CD14-positive monocyte (primary cell): ENCODE measurements at regions not wholly inside any gene's neighbourhood (a gene's known extent, or its start where the extent isn't known, plus 50 kb on each side); places are given as distances from the start of the nearest gene placed in this dataset.
"Not testable (repeated sequence)": the region's sequence is repeated elsewhere in the genome, so short reads cannot be mapped to it uniquely, and the experiment has no call there.

Experiments
- DNase-seq, 3 donors: peaks; one replicate each; pipeline ENCODE4 v3.0.0-alpha.2; 2011 to 2022
- H2AFZ ChIP-seq: 2 replicates; pipeline ENCODE4 v1.6.0; 2012; ENCODE audit warnings: mild to moderate bottlenecking, low read depth, low read length, inconsistent platforms; ENCODE audit not compliant: insufficient read depth, poor library complexity, severe bottlenecking
- H3K27ac ChIP-seq, 2 donors: 1 replicate in 1 of 2; 2 replicates in 1 of 2; pipeline ENCODE4 v1.5.1; 2012 to 2013; ENCODE audit warnings: low read length in 2 of 2, control low read depth in 1 of 2, inconsistent platforms in 1 of 2, low read depth in 1 of 2, mild to moderate bottlenecking in 1 of 2
- H3K27me3 ChIP-seq, 2 donors: one replicate each; pipeline versions ENCODE4 v1.6.0 to v1.6.1; 2011 to 2013; ENCODE audit warnings: low read length in 2 of 2; ENCODE audit not compliant: control insufficient read depth in 2 of 2, insufficient read depth in 2 of 2
- H3K36me3 ChIP-seq, 2 donors: replicated peaks in 1 of 2; 1 replicate in 1 of 2; 2 replicates in 1 of 2; pipeline versions ENCODE4 v1.5.1 to v1.6.1; 2012 to 2013; ENCODE audit warnings: low read length in 2 of 2, control low read depth in 1 of 2, inconsistent platforms in 1 of 2, mild to moderate bottlenecking in 1 of 2; ENCODE audit not compliant: insufficient read depth in 2 of 2, control insufficient read depth in 1 of 2
- H3K4me1 ChIP-seq, 2 donors: 1 replicate in 1 of 2; 2 replicates in 1 of 2; pipeline versions ENCODE4 v1.5.1 to v1.6.1; 2012 to 2013; ENCODE audit warnings: low read length in 2 of 2, control low read depth in 1 of 2, inconsistent platforms in 1 of 2, mild to moderate bottlenecking in 1 of 2, moderate library complexity in 1 of 2; ENCODE audit not compliant: insufficient read depth in 2 of 2, control insufficient read depth in 1 of 2
- H3K4me2 ChIP-seq: replicated peaks from 2 replicates; pipeline ENCODE3; 2012; ENCODE audit warnings: low read length, moderate library complexity, mild to moderate bottlenecking; ENCODE audit not compliant: poor library complexity, severe bottlenecking; ENCODE audit errors: extremely low read depth
- H3K4me3 ChIP-seq, 3 experiments: fragments of 200-600 bp in 1 of 3; sonication (generic) in 1 of 3; replicated peaks in 1 of 3; 1 replicate in 2 of 3; 2 replicates in 1 of 3; pipeline ENCODE4 v1.5.1; 2011 to 2013; ENCODE audit warnings: low read length in 3 of 3, mild to moderate bottlenecking in 3 of 3, control low read depth in 2 of 3, low read depth in 2 of 3, inconsistent platforms in 1 of 3, moderate library complexity in 1 of 3
- H3K79me2 ChIP-seq: 2 replicates; pipeline ENCODE4 v1.6.0; 2012; ENCODE audit warnings: mild to moderate bottlenecking, control low read depth, inconsistent platforms, low read length, moderate library complexity; ENCODE audit not compliant: insufficient read depth
- H3K9ac ChIP-seq: 2 replicates; pipeline ENCODE4 v1.6.0; 2017; ENCODE audit warnings: low read length, mild to moderate bottlenecking; ENCODE audit not compliant: insufficient read depth, poor library complexity, severe bottlenecking
- H3K9me3 ChIP-seq, 2 donors: replicated peaks in 1 of 2; 1 replicate in 1 of 2; 2 replicates in 1 of 2; pipeline versions ENCODE4 v1.5.1 to v1.6.1; 2012 to 2013; ENCODE audit warnings: low read length in 2 of 2, control low read depth in 1 of 2; ENCODE audit not compliant: control insufficient read depth in 1 of 2, insufficient read depth in 1 of 2
- H4K20me1 ChIP-seq: 2 replicates; pipeline ENCODE4 v1.6.0; 2012; ENCODE audit warnings: mild to moderate bottlenecking, low read length, control low read depth, moderate library complexity; ENCODE audit not compliant: insufficient read depth
- H3K27ac Mint-ChIP-seq, 7 donors: one replicate each; pipeline ENCODE4 v1.8.0; 2020; ENCODE audit warnings: mild to moderate bottlenecking in 7 of 7, mixed read lengths in 7 of 7, moderate library complexity in 6 of 7, inconsistent platforms in 2 of 7
- H3K27me3 Mint-ChIP-seq, 3 donors: one replicate each; pipeline ENCODE4 v1.8.0; 2021 to 2022; ENCODE audit warnings: low read depth in 3 of 3, mild to moderate bottlenecking in 3 of 3, mixed read lengths in 3 of 3, moderate library complexity in 3 of 3, inconsistent platforms in 1 of 3
- H3K36me3 Mint-ChIP-seq, 2 donors: one replicate each; pipeline ENCODE4 v1.8.0; 2020; ENCODE audit warnings: mixed read lengths in 2 of 2, inconsistent platforms in 1 of 2, mild to moderate bottlenecking in 1 of 2
- H3K4me1 Mint-ChIP-seq: one replicate; pipeline ENCODE4 v1.8.0; 2020; ENCODE audit warnings: mild to moderate bottlenecking, mixed read lengths
- H3K4me3 Mint-ChIP-seq, 2 donors: one replicate each; pipeline ENCODE4 v1.8.0; 2020; ENCODE audit warnings: mild to moderate bottlenecking in 2 of 2, mixed read lengths in 2 of 2, moderate library complexity in 1 of 2
- H3K9me3 Mint-ChIP-seq, 7 donors: one replicate each; pipeline ENCODE4 v1.8.0; 2020 to 2022; ENCODE audit warnings: mixed read lengths in 7 of 7, mild to moderate bottlenecking in 6 of 7, moderate library complexity in 6 of 7, inconsistent platforms in 2 of 7
- CTCF ChIP-seq: fragments of 200-600 bp; IDR thresholded peaks from one replicate; pipeline ENCODE4 v1.8.0; 2022; ENCODE audit warnings: antibody characterized with exemption, mild to moderate bottlenecking
- WGBS: methylation state at CpG from one replicate; pipeline ENCODE4 v1.1.5; 2013; ENCODE audit warnings: missing lambda C conversion rate; ENCODE audit not compliant: insufficient coverage; 5-methylcytosine and 5-hydroxymethylcytosine counted together
- intact Hi-C, 2 donors: fragments of 100-400 bp; cut with micrococcal nuclease; formaldehyde crosslinking; loops; one replicate each; pipeline versions ENCODE4 v1.15.0 to v1.15.1; 2023

- no peak for TF ChIP-seq CTCF
- Histone ChIP-seq H3K4me3 (no peak overlapping the region), H4K20me1 (no peaks in the 10 kb centered on the region), H3K79me2 (no peaks in the 10 kb centered on the region), H3K27me3 (no peaks in the 10 kb centered on the region), H3K4me1 (no peaks in the 10 kb centered on the region), H2AFZ (no peak overlapping the region), H3K36me3 (no peaks in the 10 kb centered on the region), H3K9ac (no peak overlapping the region), H3K9me3 (no peaks in the 10 kb centered on the region), H3K4me2 (no peak overlapping the region), H3K27ac (no peak overlapping the region)
- Mint-ChIP-seq H3K4me3 (no peak overlapping the region), H3K36me3 (no peaks in the 10 kb centered on the region), H3K27ac (peak overlapping the region in 1 of 7 donors; percentile 21), H3K4me1 (no peaks in the 10 kb centered on the region), H3K9me3 (peaks cover 0 to 6% (median 0%) of the 10 kb centered on the region in 7 donors), H3K27me3 (peaks cover 0 to 2% (median 2%) of the 10 kb centered on the region in 3 donors)
- no peak for DNase-seq
- no CpG with 5 or more reads among the region's 3 CpGs for WGBS
- intact Hi-C loops: no loop called here
Observed at GRCh38 chr6:112883095-112883494, 536.0 kb downstream of the RFPL4B start.

GRCh38 chr6:112886415-112886814 lies 539.3 kb downstream of the RFPL4B start:
- WGBS: no CpG with 5 or more reads among the region's 2 CpGs
- no peak overlapping the region for H3K27ac Mint-ChIP-seq
- H3K4me3 ChIP-seq: no peak overlapping the region

GRCh38 chr6:112887424-112887823 lies 540.3 kb downstream of the RFPL4B start:
- not testable (repeated sequence) for H3K79me2 ChIP-seq, H3K27ac Mint-ChIP-seq

More at GRCh38 chr6:112886415-112886814, 539.3 kb downstream of the RFPL4B start:
- intact Hi-C loops: no loop called here
- Histone ChIP-seq H3K9me3 (no peaks in the 10 kb centered on the region), H3K27ac (no peak overlapping the region), H3K4me1 (no peaks in the 10 kb centered on the region), H3K27me3 (no peaks in the 10 kb centered on the region), H4K20me1 (no peaks in the 10 kb centered on the region), H3K4me2 (no peak overlapping the region), H3K36me3 (no peaks in the 10 kb centered on the region), H2AFZ (no peak overlapping the region), H3K79me2 (no peaks in the 10 kb centered on the region), H3K9ac (no peak overlapping the region)
- H3K36me3 Mint-ChIP-seq: no peaks in the 10 kb centered on the region
- H3K4me1 Mint-ChIP-seq: no peaks in the 10 kb centered on the region
- peaks cover 0 to 2% (median 2%) of the 10 kb centered on the region in 3 donors for H3K27me3 Mint-ChIP-seq
- DNase-seq: no peak
- H3K9me3 Mint-ChIP-seq: peaks cover 0 to 6% (median 2%) of the 10 kb centered on the region in 7 donors
- H3K4me3 Mint-ChIP-seq: no peak overlapping the region
- TF ChIP-seq CTCF: no peak

More at GRCh38 chr6:112887424-112887823, 540.3 kb downstream of the RFPL4B start:
- intact Hi-C loops, H3K9me3 Mint-ChIP-seq, H3K4me3 ChIP-seq, H3K9me3 ChIP-seq, H3K4me3 Mint-ChIP-seq, H3K9ac ChIP-seq, DNase-seq, H3K4me2 ChIP-seq, H3K36me3 ChIP-seq, H3K27ac ChIP-seq, H3K36me3 Mint-ChIP-seq, H2AFZ ChIP-seq, H4K20me1 ChIP-seq, H3K4me1 Mint-ChIP-seq, H3K4me1 ChIP-seq, H3K27me3 ChIP-seq, H3K27me3 Mint-ChIP-seq: not testable (repeated sequence)
- WGBS: 89% methylated on average over 1 of the region's 4 CpGs
